CD8-positive, alpha-beta memory T cell (primary cell): ENCODE measurements at regions not wholly inside any gene's neighbourhood (a gene's known extent, or its start where the extent isn't known, plus 50 kb on each side); places are given as distances from the start of the nearest gene placed in this dataset.

Experiments used
- CTCF ChIA-PET: fragments of 350-600 bp; sonication (Branson Sonifier 250); formaldehyde crosslinking; loops from one replicate; lab custom pipeline; 2021; ENCODE audit warnings: antibody characterized with exemption; lab: Charles Lee
- POLR2A ChIA-PET: fragments of 350-600 bp; sonication (Branson Sonifier 250); formaldehyde crosslinking; loops from one replicate; lab custom pipeline; 2021; ENCODE audit warnings: antibody characterized with exemption; lab: Charles Lee
- DNase-seq, 5 donors: peaks; one replicate each; pipeline versions ENCODE4 v3.0.0 to v3.0.0-alpha.2; 2020 to 2022; ENCODE audit warnings: mixed read lengths in 1 of 5
- H3K27ac ChIP-seq: one replicate; pipeline ENCODE4 v1.7.0; 2013; ENCODE audit warnings: low read depth, mild to moderate bottlenecking, low read length, moderate library complexity
- H3K27me3 ChIP-seq: 2 replicates; pipeline ENCODE4 v1.7.0; 2013; ENCODE audit warnings: low read length, mild to moderate bottlenecking; ENCODE audit not compliant: insufficient read depth, poor library complexity, severe bottlenecking
- H3K36me3 ChIP-seq: 2 replicates; pipeline ENCODE4 v1.7.0; 2013; ENCODE audit warnings: mild to moderate bottlenecking, low read length, moderate library complexity; ENCODE audit not compliant: insufficient read depth
- H3K4me1 ChIP-seq: 2 replicates; pipeline ENCODE4 v1.7.0; 2013; ENCODE audit warnings: mild to moderate bottlenecking, low read length, moderate library complexity; ENCODE audit not compliant: insufficient read depth
- H3K4me3 ChIP-seq: 2 replicates; pipeline ENCODE4 v1.7.0; 2013; ENCODE audit warnings: mild to moderate bottlenecking, low read length
- H3K9me3 ChIP-seq: 2 replicates; pipeline ENCODE4 v1.7.0; 2013; ENCODE audit warnings: mild to moderate bottlenecking, low read length
- H3K27ac Mint-ChIP-seq, 8 donors: one replicate each; pipeline ENCODE4 v1.8.0; 2020 to 2021; ENCODE audit warnings: mixed read lengths in 8 of 8, mild to moderate bottlenecking in 6 of 8, inconsistent platforms in 3 of 8, moderate library complexity in 3 of 8
- H3K27me3 Mint-ChIP-seq, 2 donors: one replicate each; pipeline ENCODE4 v1.8.0; 2020 to 2021; ENCODE audit warnings: mixed read lengths in 2 of 2, mild to moderate bottlenecking in 1 of 2, moderate library complexity in 1 of 2
- H3K36me3 Mint-ChIP-seq, 3 donors: one replicate each; pipeline ENCODE4 v1.8.0; 2020 to 2021; ENCODE audit warnings: mixed read lengths in 3 of 3, inconsistent platforms in 1 of 3, mild to moderate bottlenecking in 1 of 3
- H3K4me1 Mint-ChIP-seq, 3 donors: one replicate each; pipeline ENCODE4 v1.8.0; 2020 to 2021; ENCODE audit warnings: mixed read lengths in 3 of 3, inconsistent platforms in 1 of 3, mild to moderate bottlenecking in 1 of 3
- H3K4me3 Mint-ChIP-seq, 7 donors: one replicate each; pipeline ENCODE4 v1.8.0; 2020 to 2021; ENCODE audit warnings: mixed read lengths in 7 of 7, mild to moderate bottlenecking in 6 of 7, moderate library complexity in 4 of 7, inconsistent platforms in 2 of 7
- H3K9me3 Mint-ChIP-seq, 5 donors: one replicate each; pipeline ENCODE4 v1.8.0; 2020 to 2022; ENCODE audit warnings: mixed read lengths in 5 of 5, mild to moderate bottlenecking in 3 of 5, moderate library complexity in 2 of 5, inconsistent platforms in 1 of 5

GRCh38 chr3:176769547-176770190 lies 427.6 kb downstream of the TBL1XR1 start:
- CTCF ChIA-PET, result no interaction called here
- no peak for DNase-seq
- peaks cover 13 to 25% (median 20%) of the 10 kb centered on the region in 5 donors for H3K9me3 Mint-ChIP-seq

GRCh38 chr3:176767385-176767784 lies 429.9 kb downstream of the TBL1XR1 start:
- no peak overlapping the region for H3K4me3 Mint-ChIP-seq
- peaks cover 2 to 4% of the 10 kb centered on the region in 2 donors for H3K27me3 Mint-ChIP-seq
- ChIA-PET CTCF (no interaction called here), POLR2A (no interaction called here)
- peaks cover 6 to 15% (median 8%) of the 10 kb centered on the region in 5 donors for H3K9me3 Mint-ChIP-seq
- H3K4me1 ChIP-seq, result no peaks in the 10 kb centered on the region
- H3K4me3 ChIP-seq, result no peak overlapping the region
- no peak for DNase-seq
- H3K27me3 ChIP-seq, result no peaks in the 10 kb centered on the region
- H3K4me1 Mint-ChIP-seq, result no peaks in the 10 kb centered on the region
- no peaks in the 10 kb centered on the region for H3K36me3 ChIP-seq
- no peaks in the 10 kb centered on the region for H3K9me3 ChIP-seq
- no peaks in the 10 kb centered on the region for H3K36me3 Mint-ChIP-seq
- H3K27ac ChIP-seq, result no peak overlapping the region
- no peak overlapping the region for H3K27ac Mint-ChIP-seq

More at GRCh38 chr3:176769547-176770190, 427.6 kb downstream of the TBL1XR1 start:
- H3K4me1 ChIP-seq, result no peaks in the 10 kb centered on the region
- no peak overlapping the region for H3K4me3 Mint-ChIP-seq
- no peaks in the 10 kb centered on the region for H3K9me3 ChIP-seq
- no peaks in the 10 kb centered on the region for H3K36me3 ChIP-seq
- no peaks in the 10 kb centered on the region for H3K36me3 Mint-ChIP-seq
- no peaks in the 10 kb centered on the region for H3K27me3 ChIP-seq
- no peaks in the 10 kb centered on the region for H3K4me1 Mint-ChIP-seq
- H3K27ac ChIP-seq, result no peak overlapping the region
- no peak overlapping the region for H3K27ac Mint-ChIP-seq
- peaks cover 2 to 4% of the 10 kb centered on the region in 2 donors for H3K27me3 Mint-ChIP-seq
- POLR2A ChIA-PET, result no interaction called here
- H3K4me3 ChIP-seq, result no peak overlapping the region

GRCh38 chr3:176766862-176767261 lies 430.4 kb downstream of the TBL1XR1 start:
- Histone ChIP-seq H3K4me3 (no peak overlapping the region), H3K4me1 (no peaks in the 10 kb centered on the region), H3K9me3 (no peaks in the 10 kb centered on the region), H3K36me3 (no peaks in the 10 kb centered on the region), H3K27me3 (no peaks in the 10 kb centered on the region), H3K27ac (no peak overlapping the region)
- DNase-seq, result no peak
- H3K27ac Mint-ChIP-seq, result no peak overlapping the region
- H3K27me3 Mint-ChIP-seq, result peaks cover 2 to 4% of the 10 kb centered on the region in 2 donors
- ChIA-PET CTCF (no interaction called here), POLR2A (no interaction called here)
- H3K4me1 Mint-ChIP-seq, result no peaks in the 10 kb centered on the region
- H3K9me3 Mint-ChIP-seq, result peaks cover 6 to 15% (median 7%) of the 10 kb centered on the region in 5 donors
- no peak overlapping the region for H3K4me3 Mint-ChIP-seq
- no peaks in the 10 kb centered on the region for H3K36me3 Mint-ChIP-seq

- Histone ChIP-seq H3K36me3 (no peaks in the 10 kb centered on the region), H3K4me3 (no peak overlapping the region), H3K27ac (no peak overlapping the region), H3K4me1 (no peaks in the 10 kb centered on the region), H3K27me3 (no peaks in the 10 kb centered on the region), H3K9me3 (no peaks in the 10 kb centered on the region)
- no peaks in the 10 kb centered on the region for H3K4me1 Mint-ChIP-seq
- no peak overlapping the region for H3K4me3 Mint-ChIP-seq
- ChIA-PET CTCF (no interaction called here), POLR2A (no interaction called here)
- DNase-seq, result no peak
- no peak overlapping the region for H3K27ac Mint-ChIP-seq
- no peaks in the 10 kb centered on the region for H3K36me3 Mint-ChIP-seq
- peaks cover 3 to 10% (median 6%) of the 10 kb centered on the region in 5 donors for H3K9me3 Mint-ChIP-seq
- peaks cover 4% of the 10 kb centered on the region in 2 donors for H3K27me3 Mint-ChIP-seq
Measured at GRCh38 chr3:176765382-176765900, 431.8 kb downstream of the TBL1XR1 start.

GRCh38 chr3:176759815-176760506 lies 437.3 kb downstream of the TBL1XR1 start:
- Mint-ChIP-seq H3K4me3 (no peak overlapping the region), H3K9me3 (peaks cover 0 to 6% (median 3%) of the 10 kb centered on the region in 5 donors), H3K27ac (no peak overlapping the region), H3K27me3 (peaks cover 0 to 2% of the 10 kb centered on the region in 2 donors), H3K4me1 (no peaks in the 10 kb centered on the region), H3K36me3 (no peaks in the 10 kb centered on the region)
- Histone ChIP-seq H3K27me3 (no peaks in the 10 kb centered on the region), H3K4me1 (no peaks in the 10 kb centered on the region), H3K36me3 (no peaks in the 10 kb centered on the region), H3K9me3 (no peaks in the 10 kb centered on the region), H3K27ac (no peak overlapping the region), H3K4me3 (no peak overlapping the region)
- ChIA-PET CTCF (no interaction called here), POLR2A (no interaction called here)
- no peak for DNase-seq

GRCh38 chr3:176757429-176757828 lies 439.9 kb downstream of the TBL1XR1 start:
- H3K4me1 Mint-ChIP-seq, result no peaks in the 10 kb centered on the region
- no peak overlapping the region for H3K27ac Mint-ChIP-seq
- CTCF ChIA-PET, result no interaction called here
- no peaks in the 10 kb centered on the region for H3K36me3 Mint-ChIP-seq
- H3K27me3 ChIP-seq, result no peaks in the 10 kb centered on the region
- POLR2A ChIA-PET, result no interaction called here
- H3K36me3 ChIP-seq, result no peaks in the 10 kb centered on the region
- no peak for DNase-seq
- H3K27ac ChIP-seq, result no peak overlapping the region
- no peaks in the 10 kb centered on the region for H3K4me1 ChIP-seq
- no peaks in the 10 kb centered on the region for H3K9me3 ChIP-seq
- peaks cover 0 to 2% of the 10 kb centered on the region in 2 donors for H3K27me3 Mint-ChIP-seq
- peaks cover 0 to 1% (median 0%) of the 10 kb centered on the region in 5 donors for H3K9me3 Mint-ChIP-seq
- H3K4me3 ChIP-seq, result no peak overlapping the region
- no peak overlapping the region for H3K4me3 Mint-ChIP-seq

GRCh38 chr3:176755977-176756376 lies 441.3 kb downstream of the TBL1XR1 start:
- Histone ChIP-seq H3K27me3 (no peaks in the 10 kb centered on the region), H3K36me3 (no peaks in the 10 kb centered on the region), H3K4me3 (no peak overlapping the region), H3K9me3 (no peaks in the 10 kb centered on the region), H3K27ac (no peak overlapping the region), H3K4me1 (no peaks in the 10 kb centered on the region)
- Mint-ChIP-seq H3K27me3 (no peaks in the 10 kb centered on the region), H3K36me3 (no peaks in the 10 kb centered on the region), H3K4me3 (no peak overlapping the region), H3K4me1 (no peaks in the 10 kb centered on the region), H3K9me3 (peaks cover 0 to 1% (median 0%) of the 10 kb centered on the region in 5 donors), H3K27ac (no peak overlapping the region)
- ChIA-PET CTCF (no interaction called here), POLR2A (no interaction called here)
- no peak for DNase-seq

- Mint-ChIP-seq H3K4me1 (no peaks in the 10 kb centered on the region), H3K27ac (no peak overlapping the region), H3K27me3 (no peaks in the 10 kb centered on the region), H3K4me3 (no peak overlapping the region), H3K36me3 (no peaks in the 10 kb centered on the region), H3K9me3 (peaks cover 0 to 1% (median 0%) of the 10 kb centered on the region in 5 donors)
- Histone ChIP-seq H3K4me3 (no peak overlapping the region), H3K4me1 (no peaks in the 10 kb centered on the region), H3K36me3 (no peaks in the 10 kb centered on the region), H3K27me3 (no peaks in the 10 kb centered on the region), H3K9me3 (no peaks in the 10 kb centered on the region), H3K27ac (no peak overlapping the region)
- DNase-seq, result no peak
- ChIA-PET CTCF (no interaction called here), POLR2A (no interaction called here)
Measured at GRCh38 chr3:176755552-176755951, 441.7 kb downstream of the TBL1XR1 start.
